ENCODE measurements at regions not wholly inside any gene's neighbourhood (a gene's known extent, or its start where the extent isn't known, plus 50 kb on each side); places are given as distances from the start of the nearest gene placed in this dataset.

- no peak for TF ChIP-seq ZZZ3 (IDR thresholded peaks at IDR 0.05; ENCODE audit: control insufficient read depth, insufficient read length, low read depth)
- TF ChIP-seq, protein P1, sequence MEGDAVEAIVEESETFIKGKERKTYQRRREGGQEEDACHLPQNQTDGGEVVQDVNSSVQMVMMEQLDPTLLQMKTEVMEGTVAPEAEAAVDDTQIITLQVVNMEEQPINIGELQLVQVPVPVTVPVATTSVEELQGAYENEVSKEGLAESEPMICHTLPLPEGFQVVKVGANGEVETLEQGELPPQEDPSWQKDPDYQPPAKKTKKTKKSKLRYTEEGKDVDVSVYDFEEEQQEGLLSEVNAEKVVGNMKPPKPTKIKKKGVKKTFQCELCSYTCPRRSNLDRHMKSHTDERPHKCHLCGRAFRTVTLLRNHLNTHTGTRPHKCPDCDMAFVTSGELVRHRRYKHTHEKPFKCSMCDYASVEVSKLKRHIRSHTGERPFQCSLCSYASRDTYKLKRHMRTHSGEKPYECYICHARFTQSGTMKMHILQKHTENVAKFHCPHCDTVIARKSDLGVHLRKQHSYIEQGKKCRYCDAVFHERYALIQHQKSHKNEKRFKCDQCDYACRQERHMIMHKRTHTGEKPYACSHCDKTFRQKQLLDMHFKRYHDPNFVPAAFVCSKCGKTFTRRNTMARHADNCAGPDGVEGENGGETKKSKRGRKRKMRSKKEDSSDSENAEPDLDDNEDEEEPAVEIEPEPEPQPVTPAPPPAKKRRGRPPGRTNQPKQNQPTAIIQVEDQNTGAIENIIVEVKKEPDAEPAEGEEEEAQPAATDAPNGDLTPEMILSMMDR (IDR thresholded peaks at IDR 0.05 in 2 of 3, conservative IDR thresholded peaks at IDR 0.05 in 1 of 3; ENCODE audit: control insufficient read depth in 2 of 3, extremely low read depth in 1 of 3, insufficient read depth in 1 of 3, low read depth in 3 of 3, low read length in 3 of 3), result no peak
These were observed 122.3 kb downstream of the GOSR1 start for GRCh38 chr17:30599428-30600059.

Measured in GM12878 (cell line).